Fibroblast of villous mesenchyme (primary cell): ENCODE measurements at regions not wholly inside any gene's neighbourhood (a gene's known extent, or its start where the extent isn't known, plus 50 kb on each side); places are given as distances from the start of the nearest gene placed in this dataset.

Source experiments
- DNase-seq: peaks from one replicate; pipeline ENCODE4 v3.0.0-alpha.2; 2010; ENCODE audit warnings: low read depth
- H3K4me3 ChIP-seq: 2 replicates; pipeline ENCODE4 v1.5.1; 2011; ENCODE audit warnings: low read depth, mild to moderate bottlenecking, low read length
- CTCF ChIP-seq: IDR thresholded peaks from 2 replicates; pipeline ENCODE4 v1.5.1; 2012; ENCODE audit warnings: low read depth, mild to moderate bottlenecking, low read length; ENCODE audit not compliant: insufficient read depth

DNA sequence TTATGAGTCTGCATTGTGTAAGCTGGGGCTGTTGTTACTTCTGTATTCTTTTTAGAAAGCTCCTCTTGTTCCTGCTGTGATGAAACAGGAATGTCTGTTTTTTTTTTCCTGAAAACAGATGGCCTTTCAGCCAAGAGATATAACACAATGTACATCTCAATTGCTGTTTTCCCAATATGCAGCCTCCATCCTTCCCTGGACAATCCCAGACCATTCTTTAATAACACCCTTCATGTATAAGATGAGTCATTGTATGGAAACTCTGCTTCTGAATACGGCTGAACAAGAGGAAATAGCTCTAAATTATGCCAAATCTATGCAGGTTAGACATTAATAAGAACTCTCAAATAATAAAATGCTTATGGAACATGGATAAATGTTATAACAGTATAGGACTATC is 60.2 kb upstream of the LRRC4C start:
- H3K4me3 ChIP-seq = no peak overlapping the region
- no peak for DNase-seq
- TF ChIP-seq CTCF = no peak

DNA sequence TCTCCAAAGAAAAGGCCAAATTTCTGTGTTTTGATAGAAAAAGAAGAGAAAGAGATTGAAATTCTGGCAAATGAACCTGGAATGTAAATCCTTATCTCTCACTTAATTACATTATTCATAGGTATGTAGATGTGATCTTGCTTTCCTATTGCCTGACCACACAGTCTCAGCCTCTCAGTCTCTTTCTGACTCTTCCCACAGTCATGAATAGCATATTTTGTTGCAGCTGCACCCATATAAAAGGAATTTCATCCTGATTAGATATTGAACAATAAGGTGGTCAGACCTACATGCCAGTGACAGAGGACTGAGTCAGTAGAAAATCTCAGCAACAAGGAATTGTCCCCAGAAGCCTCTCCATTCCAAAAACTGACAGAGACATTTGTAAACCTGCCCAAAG is 62.9 kb upstream of the LRRC4C start:
- no peak for TF ChIP-seq CTCF
- no peak overlapping the region for H3K4me3 ChIP-seq
- no peak for DNase-seq

GRCh38 chr11:41522899-41523672 is 63.6 kb upstream of the LRRC4C start:
- H3K4me3 ChIP-seq = no peak overlapping the region
- TF ChIP-seq CTCF = no peak
- DNase-seq = no peak

DNA sequence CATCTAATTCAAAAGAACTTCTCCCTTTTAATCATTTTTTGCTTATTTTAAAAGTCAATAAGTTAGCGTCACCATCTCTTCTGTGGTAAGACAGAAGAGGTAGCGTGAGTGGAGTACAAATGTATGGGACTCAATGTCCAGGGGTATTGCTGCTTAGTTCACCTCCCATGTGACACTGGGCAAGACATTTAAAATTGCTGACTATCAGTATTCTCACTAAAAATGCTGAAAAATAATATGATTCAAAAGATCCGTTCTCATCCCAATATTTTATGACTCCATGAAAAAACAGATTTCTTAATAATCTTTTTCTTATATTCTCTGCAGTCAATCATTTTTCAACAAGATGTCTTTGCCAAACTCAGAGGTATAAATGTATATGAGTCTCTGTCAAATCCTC is 68.1 kb upstream of the LRRC4C start:
- no peak for DNase-seq
- no peak overlapping the region for H3K4me3 ChIP-seq
- no peak for TF ChIP-seq CTCF

DNA sequence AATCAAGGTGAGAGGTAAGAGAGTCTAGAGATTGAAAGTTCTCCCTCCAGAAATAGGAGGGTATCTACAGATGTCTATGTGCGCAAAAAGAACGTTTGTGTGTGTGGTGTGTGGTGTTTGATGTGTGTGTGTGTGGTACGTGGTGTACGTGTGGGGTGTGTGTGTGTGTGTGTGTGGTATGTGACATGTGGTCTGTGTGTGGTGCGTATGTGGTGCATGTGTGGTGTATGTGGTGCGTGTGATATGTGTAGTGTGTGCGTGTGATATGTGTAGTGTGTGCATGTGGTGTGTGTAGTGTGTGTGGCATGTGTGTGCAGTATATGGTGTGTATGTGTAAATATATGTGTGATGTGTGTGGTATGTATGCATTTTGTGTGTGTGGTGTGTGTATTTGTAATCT is 73.0 kb upstream of the LRRC4C start:
- no peak overlapping the region for H3K4me3 ChIP-seq
- TF ChIP-seq CTCF = no peak

GRCh38 chr11:41533761-41534160 is 74.3 kb upstream of the LRRC4C start:
- no peak overlapping the region for H3K4me3 ChIP-seq
- DNase-seq = no peak
- no peak for TF ChIP-seq CTCF

More for the DNA sequence above, 73.0 kb upstream of the LRRC4C start:
- DNase-seq = no peak

- H3K4me3 ChIP-seq = no peak overlapping the region
- no peak for TF ChIP-seq CTCF
- DNase-seq = no peak
Measured at GRCh38 chr11:41534391-41534790, 74.9 kb upstream of the LRRC4C start.
